OCI-LY3 (cell line): ENCODE measurements at regions not wholly inside any gene's neighbourhood (a gene's known extent, or its start where the extent isn't known, plus 50 kb on each side); places are given as distances from the start of the nearest gene placed in this dataset.

Experiments used
- CTCF ChIP-seq: fragments of 200-600, 300-600 bp; sonication (generic); IDR thresholded peaks from 2 replicates; pipeline ENCODE4 v1.5.1; 2014; ENCODE audit warnings: antibody characterized with exemption, low read length, low read depth
- EZH2phosphoT487 ChIP-seq: fragments of 200-600 bp; shearing (Covaris generic); IDR thresholded peaks from 2 replicates; pipeline ENCODE4 v1.6.1; 2018; ENCODE audit warnings: antibody characterized with exemption, mixed run types, low read depth

- TF ChIP-seq CTCF: no peak
- no peak for TF ChIP-seq EZH2phosphoT487
These were observed 495.9 kb upstream of the NAALADL2 start for GRCh38 chr3:174363256-174363655.
